GM12891 (cell line): ENCODE measurements at regions not wholly inside any gene's neighbourhood (a gene's known extent, or its start where the extent isn't known, plus 50 kb on each side); places are given as distances from the start of the nearest gene placed in this dataset.

ENCODE experiments used
- PAX5 ChIP-seq: IDR thresholded peaks from 2 replicates; pipeline ENCODE4 v1.6.1; 2011; ENCODE audit warnings: low read length, moderate library complexity, mild to moderate bottlenecking; ENCODE audit not compliant: insufficient read depth, severe bottlenecking
- POLR2A ChIP-seq: IDR thresholded peaks from 2 replicates; pipeline ENCODE4 v1.6.1; 2011; ENCODE audit warnings: low read depth, low read length, control low read depth
- POLR2AphosphoS5 ChIP-seq: IDR thresholded peaks from 2 replicates; pipeline ENCODE4 v1.6.1; 2011; ENCODE audit warnings: low read depth, low read length, control low read depth
- SPI1 ChIP-seq: IDR thresholded peaks from 2 replicates; pipeline ENCODE4 v1.6.1; 2011; ENCODE audit warnings: low read depth, low read length, control low read depth
- TAF1 ChIP-seq: IDR thresholded peaks from 2 replicates; pipeline ENCODE4 v1.6.1; 2011; ENCODE audit warnings: low read depth, low read length, control low read depth

DNA sequence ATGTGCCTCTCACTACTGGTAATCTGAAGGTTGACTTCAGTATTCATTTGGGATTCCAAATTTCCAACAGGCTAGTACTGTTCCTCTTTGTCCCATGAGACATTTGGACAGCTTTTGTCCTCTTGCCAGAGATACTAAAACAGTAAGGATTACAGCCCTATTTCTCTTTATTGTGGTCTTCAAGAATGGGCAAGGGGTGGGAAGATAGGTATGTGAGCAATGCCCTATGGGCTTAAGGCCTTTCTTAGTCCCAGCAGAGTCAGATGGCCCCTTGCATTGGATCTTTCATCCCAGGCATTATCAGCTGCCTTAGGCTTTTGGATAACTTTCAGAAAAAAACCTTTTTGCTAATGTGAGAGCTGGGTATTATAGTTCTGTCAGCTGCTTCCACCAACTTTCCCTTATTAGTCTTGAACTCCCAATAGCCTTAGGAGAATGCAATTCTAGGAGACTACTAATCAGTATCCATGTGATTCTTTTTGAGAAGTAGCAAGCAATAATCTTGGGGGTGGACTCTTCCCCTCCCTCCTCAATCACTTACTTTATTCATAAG lies 361.1 kb upstream of the NUDT12 start:
- TF ChIP-seq POLR2A (no peak), POLR2AphosphoS5 (no peak), TAF1 (no peak), SPI1 (no peak), PAX5 (no peak)
